ENCODE measurements at regions not wholly inside any gene's neighbourhood (a gene's known extent, or its start where the extent isn't known, plus 50 kb on each side); places are given as distances from the start of the nearest gene placed in this dataset.
"Not testable (repeated sequence)": the region's sequence is repeated elsewhere in the genome, so short reads cannot be mapped to it uniquely, and the experiment has no call there.

DNA sequence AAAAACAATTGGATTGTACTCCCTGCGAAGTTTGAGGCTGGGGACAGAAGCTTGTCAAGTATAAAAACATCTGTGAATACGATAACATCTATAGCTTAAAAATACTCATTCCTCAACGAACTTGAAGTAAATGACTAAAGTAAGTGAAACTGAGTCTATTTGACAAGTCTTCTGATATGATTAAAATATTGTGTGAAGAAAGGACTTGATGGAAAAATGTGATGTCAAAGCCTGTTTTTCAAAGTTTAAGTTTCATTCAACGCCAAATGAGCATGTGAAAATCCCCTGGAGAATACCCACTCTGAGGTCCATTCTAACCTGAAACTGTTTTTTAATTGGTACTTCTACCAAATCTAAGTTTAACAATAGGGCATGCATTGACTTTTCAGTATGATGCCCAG lies 122.3 kb upstream of the MDFIC start:
- no peak overlapping the region for H3K27ac Mint-ChIP-seq (ENCODE audit: unreplicated experiment)
- H3K9me3 Mint-ChIP-seq = no peaks in the 10 kb centered on the region
- TF ChIP-seq, protein P1, sequence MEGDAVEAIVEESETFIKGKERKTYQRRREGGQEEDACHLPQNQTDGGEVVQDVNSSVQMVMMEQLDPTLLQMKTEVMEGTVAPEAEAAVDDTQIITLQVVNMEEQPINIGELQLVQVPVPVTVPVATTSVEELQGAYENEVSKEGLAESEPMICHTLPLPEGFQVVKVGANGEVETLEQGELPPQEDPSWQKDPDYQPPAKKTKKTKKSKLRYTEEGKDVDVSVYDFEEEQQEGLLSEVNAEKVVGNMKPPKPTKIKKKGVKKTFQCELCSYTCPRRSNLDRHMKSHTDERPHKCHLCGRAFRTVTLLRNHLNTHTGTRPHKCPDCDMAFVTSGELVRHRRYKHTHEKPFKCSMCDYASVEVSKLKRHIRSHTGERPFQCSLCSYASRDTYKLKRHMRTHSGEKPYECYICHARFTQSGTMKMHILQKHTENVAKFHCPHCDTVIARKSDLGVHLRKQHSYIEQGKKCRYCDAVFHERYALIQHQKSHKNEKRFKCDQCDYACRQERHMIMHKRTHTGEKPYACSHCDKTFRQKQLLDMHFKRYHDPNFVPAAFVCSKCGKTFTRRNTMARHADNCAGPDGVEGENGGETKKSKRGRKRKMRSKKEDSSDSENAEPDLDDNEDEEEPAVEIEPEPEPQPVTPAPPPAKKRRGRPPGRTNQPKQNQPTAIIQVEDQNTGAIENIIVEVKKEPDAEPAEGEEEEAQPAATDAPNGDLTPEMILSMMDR (conservative IDR thresholded peaks at IDR 0.05) = no peak
- no peak for DNase-seq (ENCODE audit: low read depth, low spot score)
- no peaks in the 10 kb centered on the region for H3K4me1 Mint-ChIP-seq
- no peak overlapping the region for H3K4me3 Mint-ChIP-seq
- no peaks in the 10 kb centered on the region for H3K36me3 Mint-ChIP-seq (ENCODE audit: low read depth)
- H3K27me3 Mint-ChIP-seq (ENCODE audit: low read depth) = no peaks in the 10 kb centered on the region

- no peak overlapping the region for H3K27ac Mint-ChIP-seq (ENCODE audit: unreplicated experiment)
- H3K9me3 Mint-ChIP-seq = no peaks in the 10 kb centered on the region
- no peaks in the 10 kb centered on the region for H3K36me3 Mint-ChIP-seq (ENCODE audit: low read depth)
- DNase-seq (ENCODE audit: low read depth, low spot score) = no peak
- TF ChIP-seq, protein P1 (conservative IDR thresholded peaks at IDR 0.05) = no peak
- no peak overlapping the region for H3K4me3 Mint-ChIP-seq
- no peaks in the 10 kb centered on the region for H3K4me1 Mint-ChIP-seq
- H3K27me3 Mint-ChIP-seq (ENCODE audit: low read depth) = no peaks in the 10 kb centered on the region
Measured at GRCh38 chr7:114802632-114803031, 119.3 kb upstream of the MDFIC start.

GRCh38 chr7:114806590-114807162 lies 115.2 kb upstream of the MDFIC start:
- H3K27me3 Mint-ChIP-seq (ENCODE audit: low read depth) = no peaks in the 10 kb centered on the region
- no peaks in the 10 kb centered on the region for H3K4me1 Mint-ChIP-seq
- H3K27ac Mint-ChIP-seq (ENCODE audit: unreplicated experiment) = no peak overlapping the region
- no peaks in the 10 kb centered on the region for H3K9me3 Mint-ChIP-seq
- no peak overlapping the region for H3K4me3 Mint-ChIP-seq
- TF ChIP-seq, protein P1 (conservative IDR thresholded peaks at IDR 0.05) = no peak
- H3K36me3 Mint-ChIP-seq (ENCODE audit: low read depth) = no peaks in the 10 kb centered on the region
- DNase-seq (ENCODE audit: low read depth, low spot score) = no peak

DNA sequence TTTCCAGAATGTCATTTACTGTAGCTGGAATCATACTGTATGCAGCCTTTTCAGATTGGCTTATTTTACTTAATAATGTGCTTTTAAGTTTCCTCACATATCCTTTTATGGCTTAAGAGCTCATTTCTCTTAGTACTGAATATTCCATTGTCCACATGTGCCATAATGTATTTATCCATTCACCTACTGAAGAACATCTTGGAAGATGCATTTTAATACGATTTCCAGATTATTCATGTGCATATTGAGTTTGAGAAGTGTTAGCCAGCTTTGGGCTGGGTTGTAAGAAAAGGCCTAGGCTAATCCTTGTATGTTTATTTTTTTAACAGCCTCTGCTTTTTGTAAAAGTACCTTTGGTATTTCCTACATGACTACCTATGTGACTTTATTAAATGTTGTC lies 109.3 kb upstream of the MDFIC start:
- DNase-seq (ENCODE audit: low read depth, low spot score) = no peak
- no peaks in the 10 kb centered on the region for H3K4me1 Mint-ChIP-seq
- H3K36me3 Mint-ChIP-seq (ENCODE audit: low read depth) = no peaks in the 10 kb centered on the region
- no peaks in the 10 kb centered on the region for H3K9me3 Mint-ChIP-seq
- no peaks in the 10 kb centered on the region for H3K27me3 Mint-ChIP-seq (ENCODE audit: low read depth)
- H3K27ac Mint-ChIP-seq (ENCODE audit: unreplicated experiment) = no peak overlapping the region
- H3K4me3 Mint-ChIP-seq = no peak overlapping the region
- TF ChIP-seq, protein P1 (conservative IDR thresholded peaks at IDR 0.05) = no peak

GRCh38 chr7:114813624-114814023 lies 108.3 kb upstream of the MDFIC start:
- no peak for DNase-seq (ENCODE audit: low read depth, low spot score)
- Mint-ChIP-seq H3K9me3 (no peaks in the 10 kb centered on the region), H3K4me3 (no peak overlapping the region), H3K27me3 (ENCODE audit: low read depth) (no peaks in the 10 kb centered on the region), H3K27ac (ENCODE audit: unreplicated experiment) (no peak overlapping the region), H3K36me3 (ENCODE audit: low read depth) (no peaks in the 10 kb centered on the region), H3K4me1 (no peaks in the 10 kb centered on the region)
- TF ChIP-seq, protein P1 (conservative IDR thresholded peaks at IDR 0.05) = no peak

GRCh38 chr7:114817036-114817435 lies 104.9 kb upstream of the MDFIC start:
- not testable (repeated sequence) for H3K27ac Mint-ChIP-seq (ENCODE audit: unreplicated experiment); H3K4me3 Mint-ChIP-seq; H3K9me3 Mint-ChIP-seq; H3K4me1 Mint-ChIP-seq; H3K36me3 Mint-ChIP-seq (ENCODE audit: low read depth); DNase-seq (ENCODE audit: low read depth, low spot score); H3K27me3 Mint-ChIP-seq (ENCODE audit: low read depth)

Data from neural crest cell (in vitro differentiated cells).